GM11168 (cell line): ENCODE measurements at regions not wholly inside any gene's neighbourhood (a gene's known extent, or its start where the extent isn't known, plus 50 kb on each side); places are given as distances from the start of the nearest gene placed in this dataset.
"Not testable (repeated sequence)": the region's sequence is repeated elsewhere in the genome, so short reads cannot be mapped to it uniquely, and the experiment has no call there.

Experiments used
- in situ Hi-C: fragments of 300-500 bp; cut with MboI; formaldehyde crosslinking; loops from one replicate; pipeline ENCODE4 v1.12.0; 2022; ENCODE audit warnings: low sequenced_read_pairs; ENCODE audit not compliant: unreplicated experiment

GRCh38 chr5:34543687-34544086 lies 112.4 kb upstream of the RAI14 start:
- in situ Hi-C loops, result no loop called here

GRCh38 chr5:34544403-34544802 lies 111.7 kb upstream of the RAI14 start:
- in situ Hi-C loops, result no loop called here

GRCh38 chr5:34545164-34545563 lies 111.0 kb upstream of the RAI14 start:
- in situ Hi-C loops, result no loop called here

GRCh38 chr5:34545626-34546025 lies 110.5 kb upstream of the RAI14 start:
- in situ Hi-C loops, result no loop called here

GRCh38 chr5:34547300-34548085 lies 108.6 kb upstream of the RAI14 start:
- in situ Hi-C loops, result no loop called here

- in situ Hi-C loops, result no loop called here
Measured at GRCh38 chr5:34548086-34548403, 108.1 kb upstream of the RAI14 start.

- in situ Hi-C loops, result no loop called here
Measured at GRCh38 chr5:34550247-34550646, 105.9 kb upstream of the RAI14 start.

GRCh38 chr5:34550964-34551363 lies 105.2 kb upstream of the RAI14 start:
- in situ Hi-C loops, result no loop called here

- in situ Hi-C loops, result no loop called here
Measured at GRCh38 chr5:34551911-34552433, 104.2 kb upstream of the RAI14 start.

GRCh38 chr5:34552686-34553085 lies 103.4 kb upstream of the RAI14 start:
- in situ Hi-C loops, result no loop called here

GRCh38 chr5:34553581-34553980 lies 102.5 kb upstream of the RAI14 start:
- in situ Hi-C loops, result no loop called here

GRCh38 chr5:34554641-34555040 lies 101.5 kb upstream of the RAI14 start:
- in situ Hi-C loops, result no loop called here

GRCh38 chr5:34555699-34556508 lies 100.2 kb upstream of the RAI14 start:
- in situ Hi-C loops, result no loop called here

- in situ Hi-C loops, result no loop called here
Measured at GRCh38 chr5:34556509-34556782, 99.7 kb upstream of the RAI14 start.

- in situ Hi-C loops, result not testable (repeated sequence)
Measured at GRCh38 chr5:34561581-34561980, 94.5 kb upstream of the RAI14 start.

- in situ Hi-C loops, result no loop called here
Measured at GRCh38 chr5:34562791-34563190, 93.3 kb upstream of the RAI14 start.

GRCh38 chr5:34563269-34563668 lies 92.9 kb upstream of the RAI14 start:
- in situ Hi-C loops, result no loop called here

GRCh38 chr5:34563931-34564709 lies 92.0 kb upstream of the RAI14 start:
- in situ Hi-C loops, result no loop called here

- in situ Hi-C loops, result no loop called here
Measured at GRCh38 chr5:34564710-34565235, 91.4 kb upstream of the RAI14 start.

- in situ Hi-C loops, result no loop called here
Measured at GRCh38 chr5:34570143-34570542, 86.0 kb upstream of the RAI14 start.
